GM19468 (cell line): ENCODE measurements at regions not wholly inside any gene's neighbourhood (a gene's known extent, or its start where the extent isn't known, plus 50 kb on each side); places are given as distances from the start of the nearest gene placed in this dataset.
"Not testable (repeated sequence)": the region's sequence is repeated elsewhere in the genome, so short reads cannot be mapped to it uniquely, and the experiment has no call there.

Experiments used
- ATAC-seq: cut with Tn5 transposase; IDR thresholded peaks from one replicate; pipeline ENCODE4 v1.9.1; 2021; ENCODE audit warnings: mild to moderate bottlenecking, moderate library complexity, moderate number of reproducible peaks; ENCODE audit not compliant: unreplicated experiment; ENCODE audit errors: extremely low read depth

DNA sequence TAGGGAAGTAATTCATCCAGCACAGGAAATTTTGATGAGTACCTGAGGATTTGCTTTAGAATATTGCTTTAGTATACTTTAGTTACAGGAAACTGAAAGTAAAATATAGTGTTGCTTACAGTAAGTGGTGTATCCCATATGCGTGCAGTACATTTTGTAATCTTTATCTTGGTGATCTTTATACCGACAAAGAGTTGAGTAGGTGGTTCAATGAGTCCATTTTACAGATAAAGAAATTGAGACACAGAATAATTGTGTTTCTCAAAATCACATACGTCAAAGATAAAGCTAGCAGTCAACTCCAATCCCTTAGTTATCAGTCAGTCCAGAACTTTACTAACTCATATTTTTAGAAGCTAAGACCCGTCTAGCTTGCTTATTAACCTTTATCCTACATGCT is 65.8 kb upstream of the E2F3 start:
- no peak for ATAC-seq

DNA sequence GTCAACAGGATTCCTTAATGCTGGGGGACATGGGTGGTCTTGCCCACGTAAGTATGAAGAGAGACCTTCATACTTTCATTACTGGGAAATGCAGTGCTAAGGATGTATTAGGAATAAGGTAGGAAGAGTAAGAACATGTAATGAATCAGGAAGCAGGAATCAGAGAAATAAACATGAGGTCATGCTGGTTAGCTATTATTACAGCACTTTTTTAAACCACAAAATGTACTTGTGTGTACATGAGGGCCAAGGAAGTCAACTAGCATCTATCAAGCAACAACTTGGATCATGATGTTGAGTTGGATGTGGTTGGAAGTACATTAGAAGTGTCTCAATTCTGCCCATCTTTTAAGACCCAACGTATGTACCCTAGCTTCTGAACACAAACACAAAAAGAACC is 63.5 kb upstream of the E2F3 start:
- no peak for ATAC-seq

DNA sequence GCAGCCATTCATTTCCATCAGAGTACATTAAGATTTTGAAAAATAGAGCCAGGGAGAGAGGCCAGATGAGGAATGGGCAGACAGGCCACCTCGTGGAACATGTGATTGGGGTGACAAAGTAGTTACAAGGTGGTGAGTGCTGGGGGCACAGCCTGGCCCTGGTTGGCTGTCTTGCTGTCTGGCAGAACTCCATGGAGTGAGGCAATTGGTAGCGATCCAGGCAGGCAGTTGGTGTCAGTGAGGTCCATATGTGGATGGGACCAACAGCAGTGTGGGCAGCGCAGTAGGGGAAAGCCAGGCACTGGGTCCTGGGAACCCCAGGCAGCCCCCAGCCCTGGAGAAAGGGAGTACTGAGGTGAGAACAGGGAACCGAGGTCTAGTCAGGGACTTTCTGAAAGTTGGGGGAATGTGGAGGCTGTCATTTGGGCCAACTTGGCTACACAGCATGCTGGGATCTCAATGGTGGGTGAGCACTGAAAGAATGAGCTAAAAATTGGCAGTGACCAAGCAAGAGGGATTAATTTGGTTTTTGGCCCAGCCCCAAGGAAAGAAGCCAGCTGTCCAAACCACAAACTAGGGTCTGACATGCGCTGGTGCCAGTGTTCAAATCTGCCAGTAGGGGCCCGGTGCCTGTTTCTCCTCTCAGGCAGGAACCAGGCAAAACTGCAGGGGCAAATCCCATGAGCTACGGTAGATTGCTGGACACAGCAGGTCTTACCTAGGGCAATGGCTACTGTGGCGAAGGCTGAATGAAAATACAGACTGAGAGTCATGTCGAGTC is 61.4 kb upstream of the E2F3 start:
- no peak for ATAC-seq

DNA sequence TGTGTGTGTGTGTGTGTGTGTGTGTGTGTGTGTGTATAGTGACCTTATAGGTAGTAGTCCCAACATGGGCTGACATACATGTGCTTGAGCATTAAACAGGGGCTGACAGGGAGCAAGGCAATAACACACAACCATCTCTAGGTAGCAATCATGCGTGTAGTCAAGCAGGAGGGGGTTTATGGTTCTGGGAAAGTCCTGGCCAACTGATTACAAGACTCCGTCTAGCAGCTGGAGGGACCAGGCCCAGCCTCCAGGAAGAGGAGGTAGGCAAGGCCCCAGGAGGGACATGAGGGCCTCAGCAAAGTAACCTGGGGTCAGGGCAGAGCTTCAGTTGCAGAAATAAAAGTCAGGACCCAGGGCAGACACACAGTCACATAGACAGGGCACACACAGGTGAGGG is 60.6 kb upstream of the E2F3 start:
- no peak for ATAC-seq

DNA sequence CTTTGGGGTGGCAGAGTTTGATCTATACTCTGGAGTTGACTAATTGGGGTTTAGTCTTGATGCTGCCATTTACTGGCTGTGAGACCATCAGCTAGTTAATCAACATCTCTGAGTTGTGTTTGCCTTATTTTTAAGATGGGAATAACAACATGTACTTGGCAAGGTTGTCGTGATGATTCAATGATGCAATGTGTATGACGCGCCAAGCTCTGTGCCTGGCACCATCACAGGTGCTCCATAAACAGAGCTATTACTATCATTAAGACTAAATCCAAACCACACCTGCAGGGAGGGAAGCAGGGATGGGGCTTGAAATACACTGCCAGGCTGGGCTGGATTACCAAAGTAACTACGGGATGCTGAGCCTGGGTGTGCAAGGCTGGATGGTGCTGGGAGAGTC is 60.1 kb upstream of the E2F3 start:
- ATAC-seq: no peak

DNA sequence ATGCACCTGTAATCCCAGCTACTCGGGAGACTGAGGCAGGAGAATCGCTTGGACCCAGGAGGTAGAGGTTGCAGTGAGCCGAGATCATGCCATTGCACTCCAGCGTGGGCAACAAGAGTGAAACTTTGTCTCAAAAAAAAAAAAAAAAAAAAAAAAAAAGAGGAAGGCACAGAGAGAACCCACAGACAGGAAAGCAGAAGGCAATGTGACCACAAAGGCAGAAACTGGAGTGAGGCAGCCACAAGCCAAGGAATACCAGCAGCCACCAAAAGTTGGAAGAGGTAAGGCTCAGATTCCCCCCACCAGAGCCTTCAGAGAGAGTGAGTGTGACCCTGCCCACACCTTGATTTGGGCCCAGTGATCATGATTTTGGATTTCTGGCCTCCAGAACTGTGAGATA is 54.7 kb upstream of the E2F3 start:
- ATAC-seq: not testable (repeated sequence)

DNA sequence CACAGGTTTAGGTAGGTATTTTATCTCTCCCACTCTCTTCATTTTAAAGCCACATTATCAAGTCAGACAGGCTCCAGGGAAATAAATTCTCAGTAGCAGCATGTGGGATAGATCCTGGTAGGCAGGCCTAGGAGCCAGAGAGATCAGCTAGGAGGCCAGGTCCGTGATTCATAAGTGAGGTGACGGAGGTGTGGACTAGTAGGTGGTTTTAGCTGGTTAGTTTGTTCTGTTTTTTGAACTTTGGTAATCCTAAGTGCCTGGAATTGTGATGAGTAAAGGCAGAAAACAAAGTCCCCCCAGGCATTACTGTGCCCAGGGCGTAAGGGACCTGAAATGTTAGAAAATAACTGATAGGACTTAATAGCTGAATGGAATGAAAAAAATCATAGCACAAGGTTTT is 53.6 kb upstream of the E2F3 start:
- ATAC-seq: no peak

DNA sequence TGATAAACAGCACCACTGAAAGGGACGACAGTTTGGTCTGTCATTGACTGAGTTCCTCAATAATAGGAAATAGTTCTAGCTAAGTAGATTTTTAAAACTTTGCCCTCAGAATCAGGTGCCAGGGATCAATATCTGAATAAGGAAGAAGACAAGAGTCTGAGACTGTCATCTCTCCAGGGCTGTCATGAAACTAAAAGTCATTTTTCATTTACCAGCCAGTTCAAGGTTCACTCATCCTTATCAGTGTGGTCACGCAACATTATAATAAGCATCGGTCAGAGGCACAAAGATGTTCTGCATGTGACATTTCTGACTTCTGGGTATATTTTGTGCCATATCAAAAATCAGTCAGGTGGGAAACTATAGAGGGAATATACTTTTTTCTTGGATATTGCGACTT is 52.5 kb upstream of the E2F3 start:
- peak; percentile 54 for ATAC-seq

DNA sequence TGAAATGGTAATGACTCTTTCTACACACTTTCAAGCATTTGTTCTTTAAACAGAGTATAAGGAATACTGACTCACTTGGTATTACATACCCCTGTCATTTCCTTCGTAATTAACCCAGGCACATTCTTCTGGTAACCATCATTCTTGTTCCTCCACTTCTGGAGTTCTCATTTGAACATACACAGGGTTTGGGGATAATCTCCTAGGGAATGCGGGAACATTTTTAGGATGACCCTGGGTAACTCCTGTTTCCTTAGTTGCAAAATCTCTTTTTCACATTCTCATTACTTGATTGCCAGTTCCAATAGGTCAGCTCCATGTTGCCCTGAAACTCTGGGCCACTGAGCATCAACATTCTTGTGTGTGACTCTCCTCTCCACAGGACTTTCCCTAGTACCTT is 51.5 kb upstream of the E2F3 start:
- ATAC-seq: no peak

DNA sequence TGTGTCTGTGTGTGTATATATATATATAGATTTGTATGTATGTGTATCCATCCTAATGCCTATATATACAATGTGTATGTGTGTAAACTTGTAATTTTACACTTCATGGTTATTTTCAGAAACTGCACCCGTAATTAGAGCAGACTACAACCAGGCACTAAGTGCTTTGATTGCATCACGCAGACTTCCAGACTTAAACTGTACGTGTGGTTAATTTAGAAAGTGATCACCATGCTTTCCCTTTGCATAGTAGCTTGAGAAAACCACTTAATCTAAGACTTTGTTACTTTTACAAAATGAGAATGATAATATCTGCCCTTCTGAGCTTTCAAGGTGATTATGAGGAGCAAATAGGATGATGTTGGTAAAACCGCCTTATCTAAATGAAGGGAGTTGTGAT is 50.1 kb upstream of the E2F3 start:
- no peak for ATAC-seq
